PFSK-1 (cell line): ENCODE measurements at regions not wholly inside any gene's neighbourhood (a gene's known extent, or its start where the extent isn't known, plus 50 kb on each side); places are given as distances from the start of the nearest gene placed in this dataset.

Source experiments
- FOXP2 ChIP-seq: optimal IDR thresholded peaks from 2 replicates; pipeline ENCODE3; 2011; ENCODE audit warnings: borderline replicate concordance, control low read depth, inconsistent platforms; ENCODE audit not compliant: insufficient read depth; ENCODE audit errors: extremely low read length, extremely low read depth
- POLR2AphosphoS5 ChIP-seq: IDR thresholded peaks from 2 replicates; pipeline ENCODE4 v1.6.1; 2012; ENCODE audit warnings: low read depth, mild to moderate bottlenecking, control low read depth, low read length, moderate library complexity
- REST ChIP-seq, 2 experiments: IDR thresholded peaks; 2 replicates each; pipeline versions ENCODE4 v1.6.1 to v1.8.0; 2011 to 2012; ENCODE audit warnings: low read depth in 2 of 2, low read length in 2 of 2, control low read depth in 1 of 2, inconsistent platforms in 1 of 2, mild to moderate bottlenecking in 1 of 2, moderate library complexity in 1 of 2; ENCODE audit not compliant: insufficient read depth in 1 of 2
- SIN3A ChIP-seq: IDR thresholded peaks from 2 replicates; pipeline ENCODE4 v1.6.1; 2012; ENCODE audit warnings: mild to moderate bottlenecking, low read length, moderate library complexity, borderline replicate concordance; ENCODE audit not compliant: insufficient read depth
- TAF1 ChIP-seq: IDR thresholded peaks from 2 replicates; pipeline ENCODE4 v1.6.1; 2012; ENCODE audit warnings: low read length, control low read depth, borderline replicate concordance; ENCODE audit not compliant: insufficient read depth

DNA sequence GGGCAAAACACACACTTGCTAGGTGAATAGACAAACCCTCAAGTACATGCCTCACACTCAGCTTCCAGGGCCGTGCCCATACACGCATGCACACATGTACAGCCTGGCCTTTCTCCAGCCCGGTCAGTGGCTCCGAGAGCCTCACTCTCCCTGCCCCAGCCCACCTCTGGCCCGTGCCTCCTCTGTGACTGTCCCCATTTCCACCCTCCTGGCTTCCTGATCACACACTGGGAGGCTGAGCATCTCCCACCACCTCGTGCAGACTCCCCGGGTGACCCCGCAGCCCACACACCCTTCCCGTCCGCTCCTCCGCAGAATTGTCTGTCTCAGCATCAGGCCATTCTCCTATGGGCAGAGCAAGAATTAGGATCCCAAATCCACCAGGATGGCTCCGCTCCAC, 634.1 kb downstream of the TBC1D22A start:
- TF ChIP-seq FOXP2 (no peak), SIN3A (no peak), REST (IDR thresholded peaks at IDR 0.05; ENCODE audit: insufficient read depth in 1 of 2, low read depth in 2 of 2, low read length in 2 of 2) (no peak), TAF1 (no peak), POLR2AphosphoS5 (no peak)

DNA sequence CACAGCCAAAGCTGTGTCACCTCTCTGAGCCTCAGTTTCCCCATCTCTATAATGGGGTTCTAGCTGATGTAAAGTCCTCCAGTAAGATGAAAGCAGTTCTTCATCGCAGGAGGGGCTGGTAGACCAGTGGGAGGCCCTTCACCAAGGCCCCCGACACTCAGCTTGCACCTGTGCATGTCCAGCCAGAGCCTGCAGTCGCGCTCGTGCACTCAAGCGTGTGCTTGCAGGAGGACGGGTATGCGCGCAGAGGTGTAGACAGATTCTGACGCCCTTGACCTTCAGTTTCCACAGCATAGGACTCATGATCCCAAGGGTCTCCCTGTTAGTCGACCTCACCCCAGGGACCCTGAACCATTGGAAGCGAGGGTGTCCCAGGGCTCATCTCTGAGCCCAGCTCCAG, 633.7 kb downstream of the TBC1D22A start:
- no peak for TF ChIP-seq FOXP2
- no peak for TF ChIP-seq REST (IDR thresholded peaks at IDR 0.05; ENCODE audit: insufficient read depth in 1 of 2, low read depth in 2 of 2, low read length in 2 of 2)
- no peak for TF ChIP-seq TAF1
- TF ChIP-seq POLR2AphosphoS5: no peak
- TF ChIP-seq SIN3A: no peak

- no peak for TF ChIP-seq POLR2AphosphoS5
- TF ChIP-seq SIN3A: no peak
- TF ChIP-seq FOXP2: no peak
- TF ChIP-seq TAF1: no peak
- TF ChIP-seq REST (IDR thresholded peaks at IDR 0.05; ENCODE audit: insufficient read depth in 1 of 2, low read depth in 2 of 2, low read length in 2 of 2): no peak
Observed at GRCh38 chr22:47395481-47395880, 633.0 kb downstream of the TBC1D22A start.

GRCh38 chr22:47394504-47395440, 632.3 kb downstream of the TBC1D22A start:
- TF ChIP-seq FOXP2 (no peak), POLR2AphosphoS5 (no peak), TAF1 (no peak), REST (IDR thresholded peaks at IDR 0.05; ENCODE audit: insufficient read depth in 1 of 2, low read depth in 2 of 2, low read length in 2 of 2) (no peak), SIN3A (no peak)
